DND-41 (cell line): ENCODE measurements at regions not wholly inside any gene's neighbourhood (a gene's known extent, or its start where the extent isn't known, plus 50 kb on each side); places are given as distances from the start of the nearest gene placed in this dataset.

Experiments used
- ATAC-seq: fragments of 200-7000 bp; cut with Tn5 transposase; 3 replicates; pipeline ENCODE4 v1.9.1; 2021; ENCODE audit warnings: low read depth; ENCODE audit not compliant: insufficient read depth
- DNase-seq: peaks from one replicate; pipeline ENCODE4 v3.0.0-alpha.2; 2020
- H2AFZ ChIP-seq: 2 replicates; pipeline ENCODE4 v1.6.0; 2012; ENCODE audit warnings: low read depth, low read length
- H3K27ac ChIP-seq: 2 replicates; pipeline ENCODE4 v1.5.1; 2012; ENCODE audit warnings: low read length, inconsistent platforms
- H3K27me3 ChIP-seq: fragments of 200-600 bp; sonication (generic); 2 replicates; pipeline ENCODE4 v1.6.0; 2012; ENCODE audit warnings: low read length, mild to moderate bottlenecking, inconsistent platforms; ENCODE audit not compliant: insufficient read depth, poor library complexity
- H3K36me3 ChIP-seq: 2 replicates; pipeline ENCODE4 v1.5.1; 2012; ENCODE audit warnings: low read length, inconsistent platforms; ENCODE audit not compliant: insufficient read depth
- H3K4me1 ChIP-seq: 2 replicates; pipeline ENCODE4 v1.5.1; 2012; ENCODE audit warnings: mild to moderate bottlenecking, low read length; ENCODE audit not compliant: insufficient read depth
- H3K4me2 ChIP-seq: 2 replicates; pipeline ENCODE4 v1.6.0; 2012; ENCODE audit warnings: mild to moderate bottlenecking, moderate library complexity, low read length, inconsistent platforms; ENCODE audit not compliant: insufficient read depth
- H3K4me3 ChIP-seq, 2 experiments: fragments of 200-600 bp in 1 of 2; shearing (Covaris generic) in 1 of 2; 2 replicates each; pipeline ENCODE4 v1.5.1; 2012 to 2016; ENCODE audit warnings: inconsistent platforms in 2 of 2, low read length in 2 of 2, mild to moderate bottlenecking in 2 of 2, low read depth in 1 of 2, moderate library complexity in 1 of 2
- H3K79me2 ChIP-seq: 2 replicates; pipeline ENCODE4 v1.6.0; 2012; ENCODE audit warnings: low read length, inconsistent platforms; ENCODE audit not compliant: insufficient read depth
- H3K9ac ChIP-seq: 2 replicates; pipeline ENCODE4 v1.6.0; 2012; ENCODE audit warnings: low read depth, mild to moderate bottlenecking, inconsistent platforms, low read length, moderate library complexity
- H3K9me3 ChIP-seq: 2 replicates; pipeline ENCODE4 v1.5.1; 2012; ENCODE audit warnings: low read length, moderate library complexity, mild to moderate bottlenecking, inconsistent platforms; ENCODE audit not compliant: insufficient read depth, severe bottlenecking
- H4K20me1 ChIP-seq: 2 replicates; pipeline ENCODE4 v1.6.0; 2012; ENCODE audit warnings: low read length; ENCODE audit not compliant: insufficient read depth
- EZH2 ChIP-seq: IDR thresholded peaks from 3 replicates; pipeline ENCODE4 v1.6.1; 2012; ENCODE audit warnings: borderline replicate concordance, low read depth, mild to moderate bottlenecking, moderate library complexity, low read length, inconsistent platforms; ENCODE audit not compliant: severe bottlenecking
- TF ChIP-seq, protein P1 (sequence below): IDR thresholded peaks from 2 replicates; pipeline ENCODE4 v1.5.1; 2012; ENCODE audit warnings: borderline replicate concordance, low read length, moderate library complexity, mild to moderate bottlenecking; ENCODE audit not compliant: poor library complexity, severe bottlenecking; ENCODE audit errors: extremely low read depth

DNA sequence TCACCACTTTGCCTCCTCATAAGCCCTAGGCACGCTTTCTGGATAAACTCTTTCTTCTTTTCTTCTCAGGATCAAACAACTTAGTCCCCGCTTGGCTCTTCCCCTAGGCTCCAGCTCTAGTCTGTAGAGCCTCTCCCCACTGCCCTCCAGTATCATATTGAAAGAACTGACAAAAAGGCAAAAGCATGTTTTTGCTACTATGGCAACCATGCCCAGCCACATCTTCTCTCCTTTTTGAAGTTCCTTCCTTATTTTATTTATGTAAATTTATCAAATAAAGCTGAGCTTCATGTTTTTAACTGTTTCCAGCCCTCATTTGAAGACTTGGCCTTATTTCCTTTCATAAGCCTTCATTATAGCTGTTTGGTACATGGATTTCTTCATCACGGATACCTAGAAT lies 86.0 kb upstream of the LIMCH1 start:
- Histone ChIP-seq H3K79me2 (no peaks in the 10 kb centered on the region), H3K4me2 (no peak overlapping the region), H3K27ac (no peak overlapping the region), H3K9ac (no peak overlapping the region), H3K9me3 (no peaks in the 10 kb centered on the region), H3K4me3 (no peak overlapping the region), H3K36me3 (no peaks in the 10 kb centered on the region), H3K27me3 (no peaks in the 10 kb centered on the region), H3K4me1 (no peaks in the 10 kb centered on the region), H2AFZ (no peak overlapping the region), H4K20me1 (no peaks in the 10 kb centered on the region)
- TF ChIP-seq, protein P1, sequence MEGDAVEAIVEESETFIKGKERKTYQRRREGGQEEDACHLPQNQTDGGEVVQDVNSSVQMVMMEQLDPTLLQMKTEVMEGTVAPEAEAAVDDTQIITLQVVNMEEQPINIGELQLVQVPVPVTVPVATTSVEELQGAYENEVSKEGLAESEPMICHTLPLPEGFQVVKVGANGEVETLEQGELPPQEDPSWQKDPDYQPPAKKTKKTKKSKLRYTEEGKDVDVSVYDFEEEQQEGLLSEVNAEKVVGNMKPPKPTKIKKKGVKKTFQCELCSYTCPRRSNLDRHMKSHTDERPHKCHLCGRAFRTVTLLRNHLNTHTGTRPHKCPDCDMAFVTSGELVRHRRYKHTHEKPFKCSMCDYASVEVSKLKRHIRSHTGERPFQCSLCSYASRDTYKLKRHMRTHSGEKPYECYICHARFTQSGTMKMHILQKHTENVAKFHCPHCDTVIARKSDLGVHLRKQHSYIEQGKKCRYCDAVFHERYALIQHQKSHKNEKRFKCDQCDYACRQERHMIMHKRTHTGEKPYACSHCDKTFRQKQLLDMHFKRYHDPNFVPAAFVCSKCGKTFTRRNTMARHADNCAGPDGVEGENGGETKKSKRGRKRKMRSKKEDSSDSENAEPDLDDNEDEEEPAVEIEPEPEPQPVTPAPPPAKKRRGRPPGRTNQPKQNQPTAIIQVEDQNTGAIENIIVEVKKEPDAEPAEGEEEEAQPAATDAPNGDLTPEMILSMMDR, result no peak
- TF ChIP-seq EZH2, result no peak
- no peak for DNase-seq
- ATAC-seq, result no peak

DNA sequence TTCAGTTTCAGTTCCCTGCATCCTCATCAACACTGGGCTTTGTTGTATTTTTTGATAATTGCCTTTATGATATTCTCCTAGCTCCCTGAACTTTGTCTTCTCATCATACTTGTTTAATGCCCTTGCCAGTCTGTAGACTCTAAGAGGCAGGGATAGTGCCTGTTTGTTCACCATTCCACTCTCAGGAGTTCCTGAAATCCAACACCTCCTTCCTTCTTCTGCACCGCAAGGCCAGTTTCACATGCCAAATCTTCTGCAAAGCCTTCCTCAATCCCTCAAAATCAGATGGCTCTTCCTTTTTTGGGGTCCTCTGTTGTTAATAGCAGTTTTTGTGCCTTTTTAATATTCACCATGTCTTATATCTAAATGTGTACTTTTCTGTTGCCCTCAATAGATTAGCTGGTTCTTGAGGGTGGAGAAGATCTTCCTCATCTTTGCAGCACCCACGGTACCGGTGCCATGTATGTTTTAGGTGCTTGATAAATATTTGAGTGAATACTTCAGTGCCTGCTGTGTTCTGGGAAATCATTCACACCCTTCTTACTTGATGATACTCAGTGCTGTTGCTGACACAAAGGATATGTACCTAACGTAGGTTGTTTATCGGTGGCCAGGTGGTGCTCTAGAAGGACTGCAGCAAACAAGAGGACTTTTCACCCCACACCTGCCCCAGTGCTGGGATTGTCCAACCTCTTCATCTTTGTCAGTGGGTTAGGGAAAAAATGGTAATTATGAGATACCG lies 85.3 kb upstream of the LIMCH1 start:
- H3K9ac ChIP-seq, result no peak overlapping the region
- H3K4me3 ChIP-seq, result no peak overlapping the region
- H3K27me3 ChIP-seq, result no peaks in the 10 kb centered on the region
- TF ChIP-seq, protein P1, result no peak
- no peak for TF ChIP-seq EZH2
- no peak overlapping the region for H3K27ac ChIP-seq
- H3K4me1 ChIP-seq, result no peaks in the 10 kb centered on the region
- no peaks in the 10 kb centered on the region for H3K79me2 ChIP-seq
- no peak overlapping the region for H2AFZ ChIP-seq
- no peaks in the 10 kb centered on the region for H3K9me3 ChIP-seq
- no peak for ATAC-seq
- H3K36me3 ChIP-seq, result no peaks in the 10 kb centered on the region
- DNase-seq, result no peak
- no peaks in the 10 kb centered on the region for H4K20me1 ChIP-seq
- no peak overlapping the region for H3K4me2 ChIP-seq

DNA sequence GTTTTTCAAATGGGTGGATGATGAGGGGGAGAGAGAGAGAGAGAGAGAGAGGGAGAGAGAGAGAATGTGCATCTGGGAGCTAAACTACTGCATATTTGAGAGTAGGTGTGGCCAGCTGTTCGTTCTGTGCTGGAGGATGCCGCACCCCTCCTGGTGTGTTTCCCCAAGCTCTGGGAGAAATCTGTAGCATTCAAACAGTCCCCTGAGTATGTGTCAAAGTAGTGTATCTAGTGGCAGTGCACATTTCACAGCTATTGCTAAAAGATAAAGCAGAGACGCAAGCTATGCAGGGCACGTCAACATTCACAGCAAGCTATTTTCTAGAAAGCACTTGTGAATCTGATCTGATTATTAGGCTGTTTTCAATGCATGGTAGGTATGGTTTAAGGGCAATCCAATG lies 83.5 kb upstream of the LIMCH1 start:
- Histone ChIP-seq H4K20me1 (no peaks in the 10 kb centered on the region), H3K4me2 (no peak overlapping the region), H3K4me1 (no peaks in the 10 kb centered on the region), H3K9me3 (no peaks in the 10 kb centered on the region), H3K27me3 (peaks cover 2% of the 10 kb centered on the region), H2AFZ (no peak overlapping the region), H3K36me3 (no peaks in the 10 kb centered on the region), H3K79me2 (no peaks in the 10 kb centered on the region), H3K27ac (no peak overlapping the region), H3K9ac (no peak overlapping the region), H3K4me3 (no peak overlapping the region)
- DNase-seq (no peak), ATAC-seq (no peak)
- no peak for TF ChIP-seq EZH2
- TF ChIP-seq, protein P1, result no peak

DNA sequence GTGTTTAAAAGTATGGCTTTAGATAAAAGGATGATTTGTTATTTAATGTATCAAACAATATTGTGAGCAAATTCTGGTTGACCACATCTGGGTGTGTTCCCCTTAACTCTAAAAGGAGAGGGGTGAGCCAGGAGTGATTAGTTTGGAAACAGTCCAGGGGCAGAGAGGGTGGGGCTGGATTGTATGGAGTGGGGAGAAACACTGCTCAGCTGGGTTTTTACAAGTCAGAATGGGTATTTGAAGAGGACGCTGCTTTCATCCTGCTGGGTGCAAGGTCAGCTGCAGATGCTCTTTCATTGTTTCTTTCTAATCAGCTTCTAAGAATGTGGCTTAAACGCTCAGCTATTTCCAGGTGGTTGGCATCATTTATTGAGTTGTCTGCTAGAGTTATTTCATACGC lies 82.8 kb upstream of the LIMCH1 start:
- H2AFZ ChIP-seq, result no peak overlapping the region
- H3K36me3 ChIP-seq, result no peaks in the 10 kb centered on the region
- H4K20me1 ChIP-seq, result no peaks in the 10 kb centered on the region
- no peak overlapping the region for H3K4me2 ChIP-seq
- H3K27me3 ChIP-seq, result peaks cover 2% of the 10 kb centered on the region
- H3K4me1 ChIP-seq, result no peaks in the 10 kb centered on the region
- H3K9ac ChIP-seq, result no peak overlapping the region
- H3K9me3 ChIP-seq, result no peaks in the 10 kb centered on the region
- H3K4me3 ChIP-seq, result no peak overlapping the region
- ATAC-seq (no peak), DNase-seq (no peak)
- no peak overlapping the region for H3K27ac ChIP-seq
- no peaks in the 10 kb centered on the region for H3K79me2 ChIP-seq
- TF ChIP-seq, protein P1, result no peak
